Vagina (tissue), 2 donors: ENCODE measurements at regions not wholly inside any gene's neighbourhood (a gene's known extent, or its start where the extent isn't known, plus 50 kb on each side); places are given as distances from the start of the nearest gene placed in this dataset.

Experiments used
- DNase-seq, 2 donors: peaks; one replicate each; pipeline ENCODE4 v3.0.0-alpha.2; 2017; ENCODE audit errors: extremely low spot score in 2 of 2
- H3K27ac ChIP-seq: fragments of 200-600 bp; sonication (generic); one replicate; pipeline ENCODE4 v1.5.1; 2019
- H3K27me3 ChIP-seq: fragments of 200-600 bp; sonication (generic); one replicate; pipeline ENCODE4 v1.5.1; 2019
- H3K36me3 ChIP-seq, 2 donors: fragments of 200-600 bp; sonication (generic); one replicate each; pipeline ENCODE4 v1.5.1; 2017 to 2019
- H3K4me1 ChIP-seq: fragments of 200-600 bp; sonication (generic); one replicate; pipeline ENCODE4 v1.5.1; 2019
- H3K4me3 ChIP-seq, 2 donors: fragments of 200-600 bp; sonication (generic); 1 replicate in 1 of 2; 2 replicates in 1 of 2; pipeline ENCODE4 v1.5.1; 2016 to 2019
- H3K9me3 ChIP-seq: fragments of 200-600 bp; sonication (generic); one replicate; pipeline ENCODE4 v1.5.1; 2019
- POLR2A ChIP-seq, 2 donors: fragments of 450-650 bp; IDR thresholded peaks; one replicate each; pipeline ENCODE4 v1.6.1; 2017; ENCODE audit warnings: antibody characterized with exemption in 2 of 2, mild to moderate bottlenecking in 2 of 2, moderate library complexity in 2 of 2
- POLR2AphosphoS5 ChIP-seq, 2 donors: sonication (generic); formaldehyde crosslinking; IDR thresholded peaks; one replicate each; pipeline ENCODE4 v1.9.0; 2017; ENCODE audit warnings: antibody characterized with exemption in 2 of 2, mild to moderate bottlenecking in 2 of 2, low read depth in 1 of 2; ENCODE audit not compliant: insufficient read depth in 1 of 2
- intact Hi-C: fragments of 100-400 bp; cut with DNase I; formaldehyde crosslinking; loops from one replicate; pipeline ENCODE4 v1.15.1; 2023
- TF ChIP-seq, protein P1 (sequence below), 3 experiments: fragments of 450-650 bp in 2 of 3; fragments of 200-600 bp in 1 of 3; sonication (generic) in 1 of 3; IDR thresholded peaks; one replicate each; pipeline ENCODE4 v1.5.1; 2017 to 2019; ENCODE audit warnings: antibody characterized with exemption in 3 of 3, mild to moderate bottlenecking in 2 of 3, moderate library complexity in 2 of 3

GRCh38 chr12:115108129-115109100 lies 424.4 kb upstream of the TBX3 start:
- Histone ChIP-seq H3K36me3 (no peaks in the 10 kb centered on the region), H3K27ac (no peak overlapping the region), H3K4me3 (no peak overlapping the region), H3K9me3 (no peaks in the 10 kb centered on the region), H3K4me1 (no peaks in the 10 kb centered on the region), H3K27me3 (no peaks in the 10 kb centered on the region)
- intact Hi-C loops, result no loop called here
- no peak for DNase-seq
- TF ChIP-seq POLR2AphosphoS5 (IDR thresholded peaks at IDR 0.05; ENCODE audit: insufficient read depth in 1 of 2, low read depth in 1 of 2) (no peak), POLR2A (IDR thresholded peaks at IDR 0.05) (no peak)
- TF ChIP-seq, protein P1, sequence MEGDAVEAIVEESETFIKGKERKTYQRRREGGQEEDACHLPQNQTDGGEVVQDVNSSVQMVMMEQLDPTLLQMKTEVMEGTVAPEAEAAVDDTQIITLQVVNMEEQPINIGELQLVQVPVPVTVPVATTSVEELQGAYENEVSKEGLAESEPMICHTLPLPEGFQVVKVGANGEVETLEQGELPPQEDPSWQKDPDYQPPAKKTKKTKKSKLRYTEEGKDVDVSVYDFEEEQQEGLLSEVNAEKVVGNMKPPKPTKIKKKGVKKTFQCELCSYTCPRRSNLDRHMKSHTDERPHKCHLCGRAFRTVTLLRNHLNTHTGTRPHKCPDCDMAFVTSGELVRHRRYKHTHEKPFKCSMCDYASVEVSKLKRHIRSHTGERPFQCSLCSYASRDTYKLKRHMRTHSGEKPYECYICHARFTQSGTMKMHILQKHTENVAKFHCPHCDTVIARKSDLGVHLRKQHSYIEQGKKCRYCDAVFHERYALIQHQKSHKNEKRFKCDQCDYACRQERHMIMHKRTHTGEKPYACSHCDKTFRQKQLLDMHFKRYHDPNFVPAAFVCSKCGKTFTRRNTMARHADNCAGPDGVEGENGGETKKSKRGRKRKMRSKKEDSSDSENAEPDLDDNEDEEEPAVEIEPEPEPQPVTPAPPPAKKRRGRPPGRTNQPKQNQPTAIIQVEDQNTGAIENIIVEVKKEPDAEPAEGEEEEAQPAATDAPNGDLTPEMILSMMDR (IDR thresholded peaks at IDR 0.05), result no peak

- no peaks in the 10 kb centered on the region for H3K4me1 ChIP-seq
- H3K36me3 ChIP-seq, result no peaks in the 10 kb centered on the region
- H3K27me3 ChIP-seq, result no peaks in the 10 kb centered on the region
- no peak overlapping the region for H3K27ac ChIP-seq
- H3K9me3 ChIP-seq, result no peaks in the 10 kb centered on the region
- intact Hi-C loops, result no loop called here
- TF ChIP-seq, protein P1 (IDR thresholded peaks at IDR 0.05), result no peak
- TF ChIP-seq POLR2A (IDR thresholded peaks at IDR 0.05), result no peak
- no peak for TF ChIP-seq POLR2AphosphoS5 (IDR thresholded peaks at IDR 0.05; ENCODE audit: insufficient read depth in 1 of 2, low read depth in 1 of 2)
- DNase-seq, result no peak
- H3K4me3 ChIP-seq, result no peak overlapping the region
Measured at GRCh38 chr12:115103884-115104883, 420.2 kb upstream of the TBX3 start.

GRCh38 chr12:115102450-115102849 lies 418.5 kb upstream of the TBX3 start:
- TF ChIP-seq, protein P1 (IDR thresholded peaks at IDR 0.05), result no peak
- TF ChIP-seq POLR2AphosphoS5 (IDR thresholded peaks at IDR 0.05; ENCODE audit: insufficient read depth in 1 of 2, low read depth in 1 of 2) (no peak), POLR2A (IDR thresholded peaks at IDR 0.05) (no peak)
- H3K27me3 ChIP-seq, result no peaks in the 10 kb centered on the region
- H3K36me3 ChIP-seq, result no peaks in the 10 kb centered on the region
- H3K4me1 ChIP-seq, result no peaks in the 10 kb centered on the region
- intact Hi-C loops, result no loop called here
- DNase-seq, result no peak
- H3K27ac ChIP-seq, result no peak overlapping the region
- no peak overlapping the region for H3K4me3 ChIP-seq
- H3K9me3 ChIP-seq, result no peaks in the 10 kb centered on the region

DNA sequence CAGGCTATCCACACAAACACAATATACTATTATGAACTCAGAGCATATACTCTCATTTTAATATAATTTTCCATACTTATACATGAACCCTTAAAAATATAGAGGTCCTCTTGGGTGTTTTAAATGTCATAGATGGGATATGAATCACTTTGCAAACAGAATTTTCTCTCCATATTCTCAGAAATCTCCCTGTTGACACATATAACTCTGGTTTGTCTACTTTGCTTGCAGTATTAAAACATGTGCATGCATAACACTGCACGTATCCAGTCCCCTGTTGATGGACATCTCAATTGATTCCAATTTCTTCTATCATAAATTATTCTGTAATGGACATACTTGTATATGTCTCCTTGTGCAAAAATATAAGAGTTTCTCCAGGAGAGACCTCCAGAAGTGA lies 417.5 kb upstream of the TBX3 start:
- Histone ChIP-seq H3K4me3 (no peak overlapping the region), H3K27me3 (no peaks in the 10 kb centered on the region), H3K27ac (no peak overlapping the region), H3K4me1 (no peaks in the 10 kb centered on the region), H3K9me3 (no peaks in the 10 kb centered on the region), H3K36me3 (no peaks in the 10 kb centered on the region)
- DNase-seq, result no peak
- TF ChIP-seq, protein P1 (IDR thresholded peaks at IDR 0.05), result no peak
- TF ChIP-seq POLR2AphosphoS5 (IDR thresholded peaks at IDR 0.05; ENCODE audit: insufficient read depth in 1 of 2, low read depth in 1 of 2) (no peak), POLR2A (IDR thresholded peaks at IDR 0.05) (no peak)
- intact Hi-C loops, result no loop called here
